SK-N-SH treated with all-trans-retinoic acid at 6 μM for 48 hours (cell line): ENCODE measurements at regions not wholly inside any gene's neighbourhood (a gene's known extent, or its start where the extent isn't known, plus 50 kb on each side); places are given as distances from the start of the nearest gene placed in this dataset.
A peak's percentile ranks its signal among the peaks of the same experiment; 100 is the strongest.

ENCODE experiments used
- ATAC-seq: fragments of 200-7000 bp; cut with Tn5 transposase; 3 replicates; pipeline ENCODE4 v1.9.1; 2020; ENCODE audit warnings: mild to moderate bottlenecking, moderate library complexity
- ARNTL ChIP-seq: fragments of 450-650 bp; formaldehyde crosslinking; IDR thresholded peaks from 2 replicates; pipeline ENCODE4 v1.5.0; 2020; ENCODE audit warnings: low read depth, mild to moderate bottlenecking, moderate library complexity, borderline replicate concordance
- BACH2 ChIP-seq: fragments of 250-450 bp; sonication (Bioruptor Pico); IDR thresholded peaks from 2 replicates; pipeline ENCODE4 v1.9.0; 2021; ENCODE audit warnings: mild to moderate bottlenecking, borderline replicate concordance
- CSDC2 ChIP-seq: fragments of 250-450 bp; sonication (Bioruptor Pico); IDR thresholded peaks from 2 replicates; pipeline ENCODE4 v1.5.0; 2020; ENCODE audit warnings: mild to moderate bottlenecking, moderate library complexity
- CSRNP3 ChIP-seq: fragments of 250-450 bp; sonication (Bioruptor Pico); IDR thresholded peaks from 2 replicates; pipeline ENCODE4 v1.5.1; 2021; ENCODE audit warnings: mild to moderate bottlenecking, moderate library complexity
- ESRRG ChIP-seq: fragments of 250-450 bp; sonication (Bioruptor Pico); IDR thresholded peaks from 2 replicates; pipeline ENCODE4 v1.6.1; 2021; ENCODE audit warnings: mild to moderate bottlenecking
- GLIS3 ChIP-seq: fragments of 250-450 bp; sonication (Bioruptor Pico); IDR thresholded peaks from 2 replicates; pipeline ENCODE4 v1.5.0; 2020; ENCODE audit warnings: mild to moderate bottlenecking, moderate library complexity
- ISL1 ChIP-seq: fragments of 250-450 bp; sonication (Bioruptor Pico); IDR thresholded peaks from 2 replicates; pipeline ENCODE4 v2.1.2; 2022; ENCODE audit warnings: mild to moderate bottlenecking, moderate library complexity
- PATZ1 ChIP-seq: fragments of 250-450 bp; sonication (Bioruptor Pico); IDR thresholded peaks from 2 replicates; pipeline ENCODE4 v1.8.0; 2020; ENCODE audit warnings: mild to moderate bottlenecking, moderate library complexity, borderline replicate concordance
- RARB ChIP-seq: fragments of 250-450 bp; sonication (Bioruptor Pico); IDR thresholded peaks from 2 replicates; pipeline ENCODE4 v1.8.0; 2021; ENCODE audit warnings: mild to moderate bottlenecking, moderate library complexity
- SNAI2 ChIP-seq: fragments of 250-450 bp; sonication (Bioruptor Pico); IDR thresholded peaks from 2 replicates; pipeline ENCODE4 v1.5.0; 2020; ENCODE audit warnings: mild to moderate bottlenecking, moderate library complexity
- TCF4 ChIP-seq: fragments of 250-450 bp; sonication (Bioruptor Pico); IDR thresholded peaks from 2 replicates; pipeline ENCODE4 v1.8.0; 2021; ENCODE audit warnings: mild to moderate bottlenecking, moderate library complexity, borderline replicate concordance
- TOX ChIP-seq: fragments of 250-450 bp; sonication (Bioruptor Pico); IDR thresholded peaks from 2 replicates; pipeline ENCODE4 v1.8.0; 2021; ENCODE audit warnings: mild to moderate bottlenecking, moderate library complexity, borderline replicate concordance
- TSHZ2 ChIP-seq: fragments of 250-450 bp; sonication (Bioruptor Pico); IDR thresholded peaks from 2 replicates; pipeline ENCODE4 v1.5.0; 2020; ENCODE audit warnings: mild to moderate bottlenecking, moderate library complexity
- ZC3H10 ChIP-seq: fragments of 250-450 bp; sonication (Bioruptor Pico); IDR thresholded peaks from 2 replicates; pipeline ENCODE4 v1.5.1; 2021; ENCODE audit warnings: mild to moderate bottlenecking, moderate library complexity
- ZFP3 ChIP-seq: fragments of 250-450 bp; sonication (Bioruptor Pico); IDR thresholded peaks from 2 replicates; pipeline ENCODE4 v1.5.0; 2020; ENCODE audit warnings: mild to moderate bottlenecking, moderate library complexity
- ZFP30 ChIP-seq: fragments of 450-650 bp; formaldehyde crosslinking; IDR thresholded peaks from 2 replicates; pipeline ENCODE4 v1.5.0; 2022; ENCODE audit warnings: mild to moderate bottlenecking, moderate library complexity
- ZNF565 ChIP-seq: fragments of 450-650 bp; formaldehyde crosslinking; conservative IDR thresholded peaks from 2 replicates; pipeline ENCODE4 v1.5.0; 2020; ENCODE audit warnings: low read depth, mild to moderate bottlenecking, moderate library complexity
- TF ChIP-seq, protein P1 (sequence below): fragments of 250-450 bp; sonication (Bioruptor Pico); IDR thresholded peaks from 2 replicates; pipeline ENCODE4 v1.8.0; 2021; ENCODE audit warnings: low read depth, mild to moderate bottlenecking, moderate library complexity, borderline replicate concordance

DNA sequence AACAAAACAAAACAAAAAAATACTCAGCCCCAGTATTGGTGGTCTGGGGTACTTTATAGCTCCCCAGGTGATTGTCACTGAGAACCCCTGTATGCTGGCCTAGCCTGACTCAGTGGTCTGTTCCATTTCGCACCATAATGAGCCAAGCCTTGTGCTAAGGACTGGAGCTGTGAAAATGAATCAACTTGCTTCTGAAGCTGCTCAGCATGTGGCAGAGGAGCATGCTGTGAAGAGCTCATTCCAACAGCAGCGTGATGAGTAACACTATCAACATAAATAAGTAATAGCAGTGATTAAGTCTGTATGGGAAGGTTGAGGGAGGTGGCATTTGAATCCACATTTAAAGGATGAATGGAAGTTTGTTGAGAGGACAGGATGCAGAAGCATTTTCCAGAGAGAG, 67.2 kb upstream of the ATL2 start:
- TF ChIP-seq ZNF565 (CRISPR knock-in tag) (no peak), RARB (CRISPR knock-in tag) (no peak)
- ATAC-seq = no peak

GRCh38 chr2:38442643-38443541, 65.8 kb upstream of the ATL2 start:
- TF ChIP-seq TSHZ2 (CRISPR knock-in tag) (no peak), ZFP3 (CRISPR knock-in tag) (no peak), ISL1 (peak; percentile 28), ESRRG (CRISPR knock-in tag) (no peak), PATZ1 (CRISPR knock-in tag) (no peak), BACH2 (CRISPR knock-in tag) (no peak), ARNTL (no peak), SNAI2 (no peak), GLIS3 (CRISPR knock-in tag) (no peak; the same call in 1 of the 2 replicates), CSDC2 (no peak), TCF4 (CRISPR knock-in tag) (peak; percentile 42; the same call in 1 of the 2 replicates)
- TF ChIP-seq, all 23 proteins: peak for 2
- ATAC-seq = peak; percentile 81

DNA sequence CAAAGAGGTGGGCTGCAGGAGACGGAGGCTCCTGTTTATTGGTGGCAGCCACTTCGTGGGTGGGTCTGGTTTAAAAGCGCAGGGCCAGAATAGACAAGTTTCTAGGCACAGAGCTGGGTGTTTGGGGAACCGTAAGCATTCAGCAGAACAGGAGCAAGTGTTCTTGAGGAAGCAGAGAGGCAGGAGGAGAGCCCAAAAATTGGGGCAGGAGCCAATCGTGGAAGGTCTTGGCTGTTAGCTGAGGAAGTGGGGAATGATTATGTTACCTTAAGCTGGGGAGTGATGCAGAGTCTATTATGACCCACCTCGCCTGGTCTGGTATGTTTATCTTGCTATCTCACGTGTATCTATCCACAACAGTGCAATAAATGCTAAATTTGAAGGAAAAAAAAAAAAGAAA, 64.3 kb upstream of the ATL2 start:
- no peak for ATAC-seq
- TF ChIP-seq TSHZ2 (CRISPR knock-in tag) = no peak
- no peak for TF ChIP-seq SNAI2
- TF ChIP-seq TOX (CRISPR knock-in tag) = no peak
- TF ChIP-seq BACH2 (CRISPR knock-in tag) = no peak
- TF ChIP-seq ESRRG (CRISPR knock-in tag) = no peak
- TF ChIP-seq PATZ1 (CRISPR knock-in tag) = no peak
- no peak for TF ChIP-seq CSRNP3 (CRISPR knock-in tag)
- TF ChIP-seq RARB (CRISPR knock-in tag) = no peak
- TF ChIP-seq ZNF565 (CRISPR knock-in tag) = no peak
- TF ChIP-seq ZFP30 = no peak
- TF ChIP-seq, protein P1, sequence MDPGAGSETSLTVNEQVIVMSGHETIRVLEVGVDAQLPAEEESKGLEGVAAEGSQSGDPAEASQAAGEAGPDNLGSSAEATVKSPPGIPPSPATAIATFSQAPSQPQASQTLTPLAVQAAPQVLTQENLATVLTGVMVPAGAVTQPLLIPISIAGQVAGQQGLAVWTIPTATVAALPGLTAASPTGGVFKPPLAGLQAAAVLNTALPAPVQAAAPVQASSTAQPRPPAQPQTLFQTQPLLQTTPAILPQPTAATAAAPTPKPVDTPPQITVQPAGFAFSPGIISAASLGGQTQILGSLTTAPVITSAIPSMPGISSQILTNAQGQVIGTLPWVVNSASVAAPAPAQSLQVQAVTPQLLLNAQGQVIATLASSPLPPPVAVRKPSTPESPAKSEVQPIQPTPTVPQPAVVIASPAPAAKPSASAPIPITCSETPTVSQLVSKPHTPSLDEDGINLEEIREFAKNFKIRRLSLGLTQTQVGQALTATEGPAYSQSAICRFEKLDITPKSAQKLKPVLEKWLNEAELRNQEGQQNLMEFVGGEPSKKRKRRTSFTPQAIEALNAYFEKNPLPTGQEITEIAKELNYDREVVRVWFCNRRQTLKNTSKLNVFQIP (CRISPR knock-in tag) = no peak
- no peak for TF ChIP-seq ISL1
- TF ChIP-seq GLIS3 (CRISPR knock-in tag) = no peak
- TF ChIP-seq ZC3H10 (CRISPR knock-in tag) = no peak
